ENCODE measurements at regions not wholly inside any gene's neighbourhood (a gene's known extent, or its start where the extent isn't known, plus 50 kb on each side); places are given as distances from the start of the nearest gene placed in this dataset.

DNA sequence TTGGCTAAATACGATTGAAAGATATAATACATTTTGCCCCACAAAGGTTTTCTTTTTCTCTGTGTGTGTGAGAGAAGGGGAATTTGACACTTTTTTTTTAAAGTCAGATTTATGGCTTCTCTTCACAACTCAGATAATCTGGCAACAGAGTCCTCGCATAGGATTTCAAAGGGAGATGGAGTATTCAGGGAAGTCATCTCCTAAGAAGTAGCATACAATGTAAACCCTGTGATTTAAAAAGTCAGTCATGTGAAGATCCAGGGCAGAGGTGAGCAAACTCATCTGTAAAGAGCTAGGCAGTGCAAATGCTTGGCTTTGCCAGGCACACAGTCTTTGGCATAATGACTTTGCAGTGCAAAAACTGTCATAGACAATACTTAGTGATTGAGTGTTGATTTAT, 1526.3 kb downstream of the AACS start (continued):
- TF ChIP-seq, protein P1, sequence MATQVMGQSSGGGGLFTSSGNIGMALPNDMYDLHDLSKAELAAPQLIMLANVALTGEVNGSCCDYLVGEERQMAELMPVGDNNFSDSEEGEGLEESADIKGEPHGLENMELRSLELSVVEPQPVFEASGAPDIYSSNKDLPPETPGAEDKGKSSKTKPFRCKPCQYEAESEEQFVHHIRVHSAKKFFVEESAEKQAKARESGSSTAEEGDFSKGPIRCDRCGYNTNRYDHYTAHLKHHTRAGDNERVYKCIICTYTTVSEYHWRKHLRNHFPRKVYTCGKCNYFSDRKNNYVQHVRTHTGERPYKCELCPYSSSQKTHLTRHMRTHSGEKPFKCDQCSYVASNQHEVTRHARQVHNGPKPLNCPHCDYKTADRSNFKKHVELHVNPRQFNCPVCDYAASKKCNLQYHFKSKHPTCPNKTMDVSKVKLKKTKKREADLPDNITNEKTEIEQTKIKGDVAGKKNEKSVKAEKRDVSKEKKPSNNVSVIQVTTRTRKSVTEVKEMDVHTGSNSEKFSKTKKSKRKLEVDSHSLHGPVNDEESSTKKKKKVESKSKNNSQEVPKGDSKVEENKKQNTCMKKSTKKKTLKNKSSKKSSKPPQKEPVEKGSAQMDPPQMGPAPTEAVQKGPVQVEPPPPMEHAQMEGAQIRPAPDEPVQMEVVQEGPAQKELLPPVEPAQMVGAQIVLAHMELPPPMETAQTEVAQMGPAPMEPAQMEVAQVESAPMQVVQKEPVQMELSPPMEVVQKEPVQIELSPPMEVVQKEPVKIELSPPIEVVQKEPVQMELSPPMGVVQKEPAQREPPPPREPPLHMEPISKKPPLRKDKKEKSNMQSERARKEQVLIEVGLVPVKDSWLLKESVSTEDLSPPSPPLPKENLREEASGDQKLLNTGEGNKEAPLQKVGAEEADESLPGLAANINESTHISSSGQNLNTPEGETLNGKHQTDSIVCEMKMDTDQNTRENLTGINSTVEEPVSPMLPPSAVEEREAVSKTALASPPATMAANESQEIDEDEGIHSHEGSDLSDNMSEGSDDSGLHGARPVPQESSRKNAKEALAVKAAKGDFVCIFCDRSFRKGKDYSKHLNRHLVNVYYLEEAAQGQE (IDR thresholded peaks at IDR 0.05; ENCODE audit: borderline replicate concordance), result no peak

DNA sequence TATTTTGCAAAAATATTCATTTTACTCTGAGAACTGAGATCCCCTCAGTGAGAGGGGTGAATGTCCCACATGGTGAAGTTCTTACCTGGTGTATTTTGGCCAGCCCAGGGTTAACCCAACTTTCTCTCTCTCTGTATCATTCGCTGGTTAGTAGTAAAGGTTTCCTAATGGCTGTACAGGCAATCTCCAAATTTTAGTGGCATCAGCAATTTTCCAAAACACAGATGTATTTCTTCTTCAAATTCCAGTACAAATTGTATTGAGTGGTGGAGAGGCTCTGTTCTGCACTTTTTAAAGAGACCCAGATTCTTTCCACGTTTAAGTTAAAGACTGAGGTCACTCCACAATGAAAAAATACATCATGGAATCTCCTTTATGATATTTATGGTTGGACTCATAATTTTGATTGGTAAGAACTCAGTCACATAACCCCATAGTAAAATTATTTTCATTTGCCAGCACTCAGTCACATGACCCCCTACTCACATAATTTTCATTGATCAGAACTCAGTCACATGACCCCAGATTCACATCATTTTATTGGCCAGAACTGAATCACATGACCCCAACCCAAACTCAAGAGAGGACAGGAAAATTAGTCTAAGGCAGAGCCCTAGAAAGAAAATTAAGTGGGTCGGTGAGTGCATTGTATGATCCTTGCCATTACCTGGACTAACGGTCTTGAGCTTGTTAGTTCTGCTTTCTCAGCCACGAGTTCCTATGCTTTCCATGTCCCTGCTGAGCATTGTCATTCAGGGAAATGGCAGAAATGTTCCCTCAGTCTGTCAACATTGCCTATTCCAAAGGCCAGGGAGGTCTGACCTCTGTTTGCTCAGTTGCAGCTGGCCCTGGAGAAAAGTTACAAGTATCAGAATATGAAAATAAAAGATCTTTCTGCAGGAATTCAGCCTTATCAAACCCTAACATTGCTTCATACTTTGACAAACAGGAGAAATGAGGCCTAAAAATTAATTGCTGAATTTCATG, 1536.2 kb downstream of the AACS start:
- H3K9me3 ChIP-seq (ENCODE audit: low read length), result no peaks in the 10 kb centered on the region
- H4K20me1 ChIP-seq (ENCODE audit: insufficient read depth), result no peaks in the 10 kb centered on the region
- no peaks in the 10 kb centered on the region for H3K9me2 ChIP-seq (ENCODE audit: insufficient read depth, low read length)
- no peak overlapping the region for H3K4me3 ChIP-seq (ENCODE audit: low read length)
- H3K4me2 ChIP-seq (ENCODE audit: low read length), result no peak overlapping the region
- no peaks in the 10 kb centered on the region for H3K36me3 ChIP-seq (ENCODE audit: insufficient read depth, low read length)
- H2AFZ ChIP-seq (ENCODE audit: low read depth, low read length), result no peak overlapping the region
- TF ChIP-seq RAD21 (conservative IDR thresholded peaks at IDR 0.05) (no peak), POLR2AphosphoS5 (IDR thresholded peaks at IDR 0.05) (no peak), EP300 (conservative IDR thresholded peaks at IDR 0.05; ENCODE audit: poor library complexity, severe bottlenecking) (no peak), SMC3 (conservative IDR thresholded peaks at IDR 0.05; ENCODE audit: poor library complexity) (no peak), EZH2 (IDR thresholded peaks at IDR 0.05; ENCODE audit: borderline replicate concordance, insufficient read depth, low read length, poor library complexity, severe bottlenecking) (no peak), MXI1 (conservative IDR thresholded peaks at IDR 0.05; ENCODE audit: poor library complexity, severe bottlenecking) (no peak), TAF1 (IDR thresholded peaks at IDR 0.05; ENCODE audit: low read depth) (no peak)
- TF ChIP-seq, protein P2, sequence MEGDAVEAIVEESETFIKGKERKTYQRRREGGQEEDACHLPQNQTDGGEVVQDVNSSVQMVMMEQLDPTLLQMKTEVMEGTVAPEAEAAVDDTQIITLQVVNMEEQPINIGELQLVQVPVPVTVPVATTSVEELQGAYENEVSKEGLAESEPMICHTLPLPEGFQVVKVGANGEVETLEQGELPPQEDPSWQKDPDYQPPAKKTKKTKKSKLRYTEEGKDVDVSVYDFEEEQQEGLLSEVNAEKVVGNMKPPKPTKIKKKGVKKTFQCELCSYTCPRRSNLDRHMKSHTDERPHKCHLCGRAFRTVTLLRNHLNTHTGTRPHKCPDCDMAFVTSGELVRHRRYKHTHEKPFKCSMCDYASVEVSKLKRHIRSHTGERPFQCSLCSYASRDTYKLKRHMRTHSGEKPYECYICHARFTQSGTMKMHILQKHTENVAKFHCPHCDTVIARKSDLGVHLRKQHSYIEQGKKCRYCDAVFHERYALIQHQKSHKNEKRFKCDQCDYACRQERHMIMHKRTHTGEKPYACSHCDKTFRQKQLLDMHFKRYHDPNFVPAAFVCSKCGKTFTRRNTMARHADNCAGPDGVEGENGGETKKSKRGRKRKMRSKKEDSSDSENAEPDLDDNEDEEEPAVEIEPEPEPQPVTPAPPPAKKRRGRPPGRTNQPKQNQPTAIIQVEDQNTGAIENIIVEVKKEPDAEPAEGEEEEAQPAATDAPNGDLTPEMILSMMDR (IDR thresholded peaks at IDR 0.05; ENCODE audit: poor library complexity, severe bottlenecking), result no peak
- TF ChIP-seq, protein P1 (IDR thresholded peaks at IDR 0.05; ENCODE audit: borderline replicate concordance), result no peak
- H3K9ac ChIP-seq (ENCODE audit: low read length), result no peak overlapping the region
- H3K27me3 ChIP-seq (ENCODE audit: insufficient read depth, low read depth, low read length), result no peaks in the 10 kb centered on the region
- no peaks in the 10 kb centered on the region for H3F3A ChIP-seq (ENCODE audit: insufficient read depth, low read length, poor library complexity, severe bottlenecking)
- H3K79me2 ChIP-seq (replicated peaks; ENCODE audit: insufficient read depth, low read length), result no peaks in the 10 kb centered on the region
- H3K27ac ChIP-seq (ENCODE audit: low read length), result no peak overlapping the region
